ENCODE measurements at regions not wholly inside any gene's neighbourhood (a gene's known extent, or its start where the extent isn't known, plus 50 kb on each side); places are given as distances from the start of the nearest gene placed in this dataset.
"Not testable (repeated sequence)": the region's sequence is repeated elsewhere in the genome, so short reads cannot be mapped to it uniquely, and the experiment has no call there.

GRCh38 chr17:64800987-64801386, 118.3 kb downstream of the LRRC37A3 start:
- not testable (repeated sequence) for DNase-seq

GRCh38 chr17:64800361-64800895, 118.8 kb downstream of the LRRC37A3 start:
- not testable (repeated sequence) for DNase-seq

GRCh38 chr17:64799543-64800188, 119.6 kb downstream of the LRRC37A3 start:
- not testable (repeated sequence) for DNase-seq

- not testable (repeated sequence) for DNase-seq
These were observed 120.3 kb downstream of the LRRC37A3 start for GRCh38 chr17:64798961-64799360.

- DNase-seq: not testable (repeated sequence)
These were observed 120.8 kb downstream of the LRRC37A3 start for GRCh38 chr17:64798489-64798790.

- not testable (repeated sequence) for DNase-seq
These were observed 121.4 kb downstream of the LRRC37A3 start for GRCh38 chr17:64797746-64798488.

- DNase-seq: not testable (repeated sequence)
These were observed 123.9 kb downstream of the LRRC37A3 start for GRCh38 chr17:64795342-64795741.

GRCh38 chr17:64794548-64795274, 124.6 kb downstream of the LRRC37A3 start:
- not testable (repeated sequence) for DNase-seq

- DNase-seq: not testable (repeated sequence)
These were observed 125.2 kb downstream of the LRRC37A3 start for GRCh38 chr17:64794113-64794512.

- not testable (repeated sequence) for DNase-seq
These were observed 126.3 kb downstream of the LRRC37A3 start for GRCh38 chr17:64792793-64793575.

GRCh38 chr17:64792276-64792675, 127.0 kb downstream of the LRRC37A3 start:
- DNase-seq: not testable (repeated sequence)

GRCh38 chr17:64791691-64792090, 127.6 kb downstream of the LRRC37A3 start:
- not testable (repeated sequence) for DNase-seq

- not testable (repeated sequence) for DNase-seq
These were observed 128.1 kb downstream of the LRRC37A3 start for GRCh38 chr17:64791226-64791625.

GRCh38 chr17:64790690-64791089, 128.6 kb upstream of the SMURF2 start:
- DNase-seq: not testable (repeated sequence)

GRCh38 chr17:64790193-64790592, 128.1 kb upstream of the SMURF2 start:
- DNase-seq: not testable (repeated sequence)

GRCh38 chr17:64789061-64789445, 126.9 kb upstream of the SMURF2 start:
- DNase-seq: not testable (repeated sequence)

- no peak for DNase-seq
These were observed 126.4 kb upstream of the SMURF2 start for GRCh38 chr17:64788286-64789060.

- no peak for DNase-seq
These were observed 125.8 kb upstream of the SMURF2 start for GRCh38 chr17:64787921-64788271.

GRCh38 chr17:64787255-64787920, 125.3 kb upstream of the SMURF2 start:
- no peak for DNase-seq

GRCh38 chr17:64786337-64786736, 124.2 kb upstream of the SMURF2 start:
- DNase-seq: no peak

GRCh38 chr17:64785011-64785421, 122.9 kb upstream of the SMURF2 start:
- no peak for DNase-seq
